Body of pancreas (tissue), 4 donors: ENCODE measurements at regions not wholly inside any gene's neighbourhood (a gene's known extent, or its start where the extent isn't known, plus 50 kb on each side); places are given as distances from the start of the nearest gene placed in this dataset.

ENCODE experiments used
- POLR2A ChIP-seq, 3 donors: fragments of 450-650 bp; IDR thresholded peaks; one replicate each; pipeline ENCODE4 v1.6.1; 2016; ENCODE audit warnings: antibody characterized with exemption in 3 of 3, mild to moderate bottlenecking in 2 of 3
- TF ChIP-seq, protein P1 (sequence below), 7 experiments: fragments of 450-650 bp in 4 of 7; fragments of 200-600 bp in 3 of 7; sonication (generic) in 3 of 7; IDR thresholded peaks; one replicate each; pipeline ENCODE4 v1.5.1; 2016 to 2019; ENCODE audit warnings: antibody characterized with exemption in 7 of 7

DNA sequence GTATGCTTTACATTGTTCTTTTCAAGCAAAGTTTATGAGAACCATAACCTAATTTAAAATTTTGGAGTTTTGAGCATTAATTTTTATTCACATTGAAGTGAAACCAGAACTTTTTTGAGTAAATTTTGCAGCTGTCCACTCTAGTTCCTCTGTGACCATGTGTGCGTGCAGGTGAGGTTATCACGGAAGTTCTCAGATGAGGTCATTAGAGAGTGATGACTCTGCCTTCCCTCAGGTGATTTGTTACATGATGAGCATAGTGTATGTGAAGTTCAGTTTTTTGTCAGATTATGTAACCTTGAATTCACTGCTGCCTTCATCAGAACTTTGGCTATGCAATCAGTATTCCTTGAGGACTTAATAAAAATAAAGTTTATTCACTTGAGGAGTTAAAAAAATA is 828.2 kb downstream of the ADGRL2 start:
- TF ChIP-seq, protein P1, sequence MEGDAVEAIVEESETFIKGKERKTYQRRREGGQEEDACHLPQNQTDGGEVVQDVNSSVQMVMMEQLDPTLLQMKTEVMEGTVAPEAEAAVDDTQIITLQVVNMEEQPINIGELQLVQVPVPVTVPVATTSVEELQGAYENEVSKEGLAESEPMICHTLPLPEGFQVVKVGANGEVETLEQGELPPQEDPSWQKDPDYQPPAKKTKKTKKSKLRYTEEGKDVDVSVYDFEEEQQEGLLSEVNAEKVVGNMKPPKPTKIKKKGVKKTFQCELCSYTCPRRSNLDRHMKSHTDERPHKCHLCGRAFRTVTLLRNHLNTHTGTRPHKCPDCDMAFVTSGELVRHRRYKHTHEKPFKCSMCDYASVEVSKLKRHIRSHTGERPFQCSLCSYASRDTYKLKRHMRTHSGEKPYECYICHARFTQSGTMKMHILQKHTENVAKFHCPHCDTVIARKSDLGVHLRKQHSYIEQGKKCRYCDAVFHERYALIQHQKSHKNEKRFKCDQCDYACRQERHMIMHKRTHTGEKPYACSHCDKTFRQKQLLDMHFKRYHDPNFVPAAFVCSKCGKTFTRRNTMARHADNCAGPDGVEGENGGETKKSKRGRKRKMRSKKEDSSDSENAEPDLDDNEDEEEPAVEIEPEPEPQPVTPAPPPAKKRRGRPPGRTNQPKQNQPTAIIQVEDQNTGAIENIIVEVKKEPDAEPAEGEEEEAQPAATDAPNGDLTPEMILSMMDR (IDR thresholded peaks at IDR 0.05), result no peak
- TF ChIP-seq POLR2A (IDR thresholded peaks at IDR 0.05), result no peak
